Stomach (tissue), 8 donors: ENCODE measurements at regions not wholly inside any gene's neighbourhood (a gene's known extent, or its start where the extent isn't known, plus 50 kb on each side); places are given as distances from the start of the nearest gene placed in this dataset.

ENCODE experiments used
- DNase-seq, 2 donors: peaks; one replicate each; pipeline versions ENCODE4 v3.0.0 to v3.0.0-alpha.2; 2013 to 2019
- H3K27ac ChIP-seq, 5 donors: fragments of 200-600 bp in 4 of 5; sonication (generic) in 4 of 5; one replicate each; pipeline ENCODE4 v1.5.1; 2013 to 2019; ENCODE audit warnings: mild to moderate bottlenecking in 1 of 5, moderate library complexity in 1 of 5
- H3K27me3 ChIP-seq, 3 donors: fragments of 200-600 bp; sonication (generic); one replicate each; pipeline ENCODE4 v1.5.1; 2017 to 2019; ENCODE audit warnings: mixed run types in 1 of 3
- H3K36me3 ChIP-seq, 4 donors: fragments of 200-600 bp; sonication (generic); 1 replicate in 3 of 4; 2 replicates in 1 of 4; pipeline ENCODE4 v1.5.1; 2016 to 2019
- H3K4me1 ChIP-seq, 4 donors: fragments of 200-600 bp; sonication (generic); one replicate each; pipeline ENCODE4 v1.5.1; 2016 to 2019
- H3K4me3 ChIP-seq, 4 donors: fragments of 200-600 bp; sonication (generic) in 3 of 4; one replicate each; pipeline ENCODE4 v1.5.1; 2016 to 2019; ENCODE audit warnings: mild to moderate bottlenecking in 1 of 4
- H3K9me3 ChIP-seq, 4 donors: fragments of 200-600 bp; sonication (generic); one replicate each; pipeline ENCODE4 v1.5.1; 2016 to 2019
- CTCF ChIP-seq, 7 experiments: fragments of 450-650 bp in 4 of 7; fragments of 200-600 bp in 3 of 7; sonication (generic) in 3 of 7; IDR thresholded peaks; one replicate each; pipeline ENCODE4 v1.5.1; 2016 to 2019; ENCODE audit warnings: antibody characterized with exemption in 7 of 7, control low read depth in 2 of 7, mild to moderate bottlenecking in 1 of 7
- EP300 ChIP-seq: sonication (generic); formaldehyde crosslinking; IDR thresholded peaks from one replicate; pipeline ENCODE4 v1.6.1; 2017; ENCODE audit warnings: antibody characterized with exemption
- POLR2A ChIP-seq, 4 donors: fragments of 450-650 bp; IDR thresholded peaks; one replicate each; pipeline ENCODE4 v1.6.1; 2016; ENCODE audit warnings: antibody characterized with exemption in 4 of 4, control low read depth in 2 of 4, mild to moderate bottlenecking in 1 of 4, moderate library complexity in 1 of 4
- POLR2AphosphoS5 ChIP-seq, 3 donors: sonication (generic); formaldehyde crosslinking; IDR thresholded peaks; one replicate each; pipeline ENCODE4 v1.6.1; 2016; ENCODE audit warnings: antibody characterized with exemption in 3 of 3
- WGBS, 5 donors: extraction: QIAGEN DNeasy Blood & Tissue Kit in 3 of 5; methylation state at CpG; one replicate each; pipeline versions ENCODE4 v1.1.5 to v1.1.7; 2013 to 2018; 5-methylcytosine and 5-hydroxymethylcytosine counted together
- intact Hi-C: fragments of 100-400 bp; cut with DNase I; formaldehyde crosslinking; loops from one replicate; pipeline ENCODE4 v1.15.1; 2023; ENCODE audit warnings: low total_unique reads
- donor health status: healthy with polysubstance abuse.
- donor health status: Bipolar disorder and iron deficiency.
- donor health status: healthy.

GRCh38 chr13:62973804-62974203 lies 1558.2 kb upstream of the PCDH20 start:
- intact Hi-C loops, result no loop called here
- WGBS, 5 donors, result 69 to 88% (median 79%) methylated on average over 3 to 5 of the region's 5 CpGs

GRCh38 chr13:62964522-62964921 lies 1548.9 kb upstream of the PCDH20 start:
- intact Hi-C loops, result no loop called here
- DNase-seq, result no peak
- Histone ChIP-seq H3K27ac (no peak overlapping the region), H3K4me3 (no peak overlapping the region), H3K36me3 (no peaks in the 10 kb centered on the region), H3K27me3 (no peaks in the 10 kb centered on the region), H3K4me1 (no peaks in the 10 kb centered on the region), H3K9me3 (peaks cover 0 to 3% (median 0%) of the 10 kb centered on the region in 4 donors)
- TF ChIP-seq POLR2AphosphoS5 (IDR thresholded peaks at IDR 0.05), result no peak
- TF ChIP-seq POLR2A (IDR thresholded peaks at IDR 0.05), result no peak
- TF ChIP-seq CTCF (IDR thresholded peaks at IDR 0.05), result no peak
- TF ChIP-seq EP300, result no peak

More at GRCh38 chr13:62973804-62974203, 1558.2 kb upstream of the PCDH20 start:
- TF ChIP-seq POLR2AphosphoS5 (IDR thresholded peaks at IDR 0.05) (no peak), CTCF (IDR thresholded peaks at IDR 0.05) (no peak), POLR2A (IDR thresholded peaks at IDR 0.05) (no peak), EP300 (no peak)
- Histone ChIP-seq H3K27me3 (no peaks in the 10 kb centered on the region), H3K4me1 (no peaks in the 10 kb centered on the region), H3K36me3 (no peaks in the 10 kb centered on the region), H3K27ac (no peak overlapping the region), H3K9me3 (peaks cover 0 to 17% (median 2%) of the 10 kb centered on the region in 4 donors), H3K4me3 (no peak overlapping the region)
- no peak for DNase-seq

- no peak for DNase-seq
- intact Hi-C loops, result no loop called here
Measured at GRCh38 chr13:62960723-62961122, 1545.1 kb upstream of the PCDH20 start.

GRCh38 chr13:62933809-62934208 lies 1518.2 kb upstream of the PCDH20 start:
- no peak overlapping the region for H3K4me3 ChIP-seq
- no peak overlapping the region for H3K27ac ChIP-seq
- no peaks in the 10 kb centered on the region for H3K4me1 ChIP-seq
- intact Hi-C loops, result no loop called here
- WGBS, 5 donors, result 29 to 63% (median 53%) methylated on average over 1 of the region's 1 CpG
- DNase-seq, result no peak
- no peaks in the 10 kb centered on the region for H3K27me3 ChIP-seq
- no peaks in the 10 kb centered on the region for H3K9me3 ChIP-seq
- H3K36me3 ChIP-seq, result no peaks in the 10 kb centered on the region
- TF ChIP-seq POLR2A (IDR thresholded peaks at IDR 0.05), result no peak
- no peak for TF ChIP-seq POLR2AphosphoS5 (IDR thresholded peaks at IDR 0.05)
- TF ChIP-seq EP300, result no peak
- no peak for TF ChIP-seq CTCF (IDR thresholded peaks at IDR 0.05)

More at GRCh38 chr13:62960723-62961122, 1545.1 kb upstream of the PCDH20 start:
- Histone ChIP-seq H3K4me3 (no peak overlapping the region), H3K27me3 (no peaks in the 10 kb centered on the region), H3K9me3 (no peaks in the 10 kb centered on the region), H3K27ac (no peak overlapping the region), H3K36me3 (no peaks in the 10 kb centered on the region), H3K4me1 (no peaks in the 10 kb centered on the region)
- TF ChIP-seq POLR2A (IDR thresholded peaks at IDR 0.05) (no peak), POLR2AphosphoS5 (IDR thresholded peaks at IDR 0.05) (no peak), EP300 (no peak), CTCF (IDR thresholded peaks at IDR 0.05) (no peak)
- WGBS, 5 donors, result 31 to 68% (median 63%) methylated on average over 3 of the region's 3 CpGs
